ENCODE measurements at regions not wholly inside any gene's neighbourhood (a gene's known extent, or its start where the extent isn't known, plus 50 kb on each side); places are given as distances from the start of the nearest gene placed in this dataset.

DNA sequence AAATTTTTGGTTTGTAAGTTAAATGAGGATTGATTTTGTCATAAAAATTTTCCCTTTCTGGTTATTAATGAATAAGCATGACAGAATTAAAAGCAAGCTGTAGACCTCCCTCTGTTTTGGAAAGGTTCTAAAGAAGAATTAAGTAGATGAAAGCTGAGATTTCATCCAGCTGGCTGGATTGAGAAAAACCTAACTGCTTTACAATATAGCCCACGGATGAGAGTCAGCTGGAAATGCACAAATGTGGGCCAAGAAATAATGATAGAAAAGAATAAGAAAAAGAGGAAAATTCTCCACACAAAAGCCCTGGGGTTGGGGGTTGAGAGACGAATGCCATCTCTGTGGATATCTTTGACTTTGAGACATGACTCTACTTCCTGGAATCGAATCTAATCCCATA lies 631.6 kb downstream of the HDGFL1 start:
- Histone ChIP-seq H4K8ac (replicated peaks; ENCODE audit: insufficient read length, low read depth, low read length) (no peak overlapping the region), H3K27me3 (ENCODE audit: insufficient read depth, low read length) (no peaks in the 10 kb centered on the region), H3K23me2 (ENCODE audit: insufficient read length, low read depth, low read length, poor library complexity, severe bottlenecking) (no peaks in the 10 kb centered on the region), H2BK120ac (ENCODE audit: low read depth, low read length, poor library complexity, severe bottlenecking) (no peak overlapping the region), H2AK5ac (ENCODE audit: insufficient read length, low read length) (no peak overlapping the region), H3T11ph (ENCODE audit: low read length) (no peak overlapping the region), H3K4me1 (ENCODE audit: insufficient read depth, low read length) (no peaks in the 10 kb centered on the region), H3K14ac (ENCODE audit: insufficient read depth, low read length) (no peak overlapping the region), H3K56ac (ENCODE audit: insufficient read length, low read depth, low read length) (no peak overlapping the region), H2BK20ac (ENCODE audit: low read depth, low read length, poor library complexity, severe bottlenecking) (no peak overlapping the region), H3K23ac (ENCODE audit: insufficient read length, low read depth, low read length) (no peak overlapping the region), H4K20me1 (ENCODE audit: control insufficient read depth, insufficient read depth, insufficient read length) (no peaks in the 10 kb centered on the region), H2BK15ac (ENCODE audit: low read depth, low read length) (no peak overlapping the region), H2BK12ac (ENCODE audit: insufficient read length, low read depth, low read length) (no peak overlapping the region), H3K4me2 (ENCODE audit: insufficient read depth, insufficient read length, low read length) (no peak overlapping the region), H3K79me2 (ENCODE audit: insufficient read depth, low read length) (no peaks in the 10 kb centered on the region), H3K79me1 (ENCODE audit: insufficient read depth, low read depth, low read length, poor library complexity, severe bottlenecking) (no peaks in the 10 kb centered on the region), H4K91ac (ENCODE audit: insufficient read length, low read depth, low read length) (no peak overlapping the region), H3K9ac (ENCODE audit: extremely low read depth, insufficient read length, low read length) (no peak overlapping the region), H3K18ac (ENCODE audit: insufficient read length, low read depth, low read length) (no peak overlapping the region), H2AFZ (ENCODE audit: low read length) (no peak overlapping the region), H2BK5ac (ENCODE audit: insufficient read length, low read length) (no peak overlapping the region), H3K9me3 (ENCODE audit: control insufficient read depth, low read depth, low read length) (no peaks in the 10 kb centered on the region), H3K27ac (ENCODE audit: insufficient read length, low read depth, low read length) (no peak overlapping the region), H3K4ac (ENCODE audit: low read depth, low read length) (no peak overlapping the region), H4K5ac (ENCODE audit: insufficient read length, low read depth, low read length) (no peak overlapping the region)
- Mint-ChIP-seq H3K27me3 (ENCODE audit: low read depth) (no peaks in the 10 kb centered on the region), H3K27ac (no peak overlapping the region), H3K36me3 (ENCODE audit: insufficient read depth in 1 of 3, low read depth in 3 of 3) (no peaks in the 10 kb centered on the region), H3K4me3 (no peak overlapping the region), H3K9me3 (no peaks in the 10 kb centered on the region; a peak in 1 of 5 replicates), H3K4me1 (no peaks in the 10 kb centered on the region)
- no peak for DNase-seq
- no peak for TF ChIP-seq CTCF (conservative IDR thresholded peaks at IDR 0.05)
- WGBS (ENCODE audit: extremely low coverage, insufficient read length, low lambda C conversion rate): no CpG with 5 or more reads among the region's 3 CpGs
